Testis (tissue), 2 donors: ENCODE measurements at regions not wholly inside any gene's neighbourhood (a gene's known extent, or its start where the extent isn't known, plus 50 kb on each side); places are given as distances from the start of the nearest gene placed in this dataset.

ENCODE experiments used
- DNase-seq: peaks from one replicate; pipeline ENCODE4 v3.0.0-alpha.2; 2019
- H3K27ac ChIP-seq, 2 donors: fragments of 200-600 bp; sonication (generic); one replicate each; pipeline ENCODE4 v1.5.1; 2019
- H3K27me3 ChIP-seq: fragments of 200-600 bp; sonication (generic); one replicate; pipeline ENCODE4 v1.5.1; 2019
- H3K36me3 ChIP-seq: fragments of 200-600 bp; sonication (generic); one replicate; pipeline ENCODE4 v1.5.1; 2017; ENCODE audit warnings: low read depth; ENCODE audit errors: missing control alignments
- H3K4me1 ChIP-seq: fragments of 200-600 bp; sonication (generic); one replicate; pipeline ENCODE4 v1.5.1; 2019
- H3K4me3 ChIP-seq, 2 donors: fragments of 200-600 bp; sonication (generic); one replicate each; pipeline ENCODE4 v1.5.1; 2017 to 2019
- H3K9me3 ChIP-seq: fragments of 200-600 bp; sonication (generic); one replicate; pipeline ENCODE4 v1.5.1; 2017
- CTCF ChIP-seq, 3 experiments: fragments of 450-650 bp in 2 of 3; fragments of 200-600 bp in 1 of 3; sonication (generic) in 1 of 3; IDR thresholded peaks; one replicate each; pipeline ENCODE4 v1.5.1; 2016 to 2019; ENCODE audit warnings: antibody characterized with exemption in 3 of 3, mild to moderate bottlenecking in 2 of 3, moderate library complexity in 1 of 3
- POLR2A ChIP-seq: fragments of 450-650 bp; IDR thresholded peaks from one replicate; pipeline ENCODE4 v1.6.1; 2017; ENCODE audit warnings: antibody characterized with exemption, mild to moderate bottlenecking, moderate library complexity
- WGBS, 2 donors: methylation state at CpG; one replicate each; pipeline ENCODE4 v1.1.5; 2018; 5-methylcytosine and 5-hydroxymethylcytosine counted together
- intact Hi-C: fragments of 100-400 bp; cut with DNase I; formaldehyde crosslinking; loops from one replicate; pipeline ENCODE4 v1.15.1; 2023; ENCODE audit warnings: low total_unique reads

GRCh38 chrX:39152106-39152649 lies 350.9 kb downstream of the MID1IP1 start:
- Histone ChIP-seq H3K27ac (no peak overlapping the region), H3K4me1 (no peaks in the 10 kb centered on the region), H3K9me3 (no peaks in the 10 kb centered on the region), H3K36me3 (no peaks in the 10 kb centered on the region), H3K4me3 (no peak overlapping the region), H3K27me3 (no peaks in the 10 kb centered on the region)
- DNase-seq: peak; percentile 61
- TF ChIP-seq CTCF (IDR thresholded peaks at IDR 0.05): peak in 2 of 3 experiments; percentile 35 to 38
- no peak for TF ChIP-seq POLR2A
- WGBS, 2 donors: 49 to 70% methylated on average over 5 to 6 of the region's 7 CpGs
- intact Hi-C loops: no loop called here

DNA sequence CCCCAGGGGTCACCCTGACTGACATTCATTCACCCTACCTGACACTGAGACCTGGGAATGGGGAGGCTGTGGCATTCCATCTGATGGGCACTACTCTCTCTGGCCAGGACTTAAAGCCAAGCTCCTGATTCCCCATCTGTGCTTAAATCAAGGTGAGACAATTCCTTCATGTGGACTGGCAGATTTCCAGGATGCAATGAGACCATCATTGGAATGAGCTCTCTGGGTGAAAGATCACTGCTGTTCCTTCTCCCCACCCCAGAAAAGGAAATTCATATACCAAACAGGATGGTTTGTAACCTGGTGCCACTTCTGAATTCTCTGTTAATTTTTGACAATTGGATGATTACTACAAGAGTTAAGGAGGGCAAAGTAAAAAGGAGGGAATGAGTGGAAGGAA lies 354.8 kb downstream of the MID1IP1 start:
- no peak overlapping the region for H3K27ac ChIP-seq
- no peaks in the 10 kb centered on the region for H3K4me1 ChIP-seq
- no peaks in the 10 kb centered on the region for H3K36me3 ChIP-seq
- H3K27me3 ChIP-seq: no peaks in the 10 kb centered on the region
- no peak overlapping the region for H3K4me3 ChIP-seq
- intact Hi-C loops: no loop called here
- TF ChIP-seq POLR2A (no peak), CTCF (IDR thresholded peaks at IDR 0.05) (no peak)
- no peak for DNase-seq
- H3K9me3 ChIP-seq: no peaks in the 10 kb centered on the region

DNA sequence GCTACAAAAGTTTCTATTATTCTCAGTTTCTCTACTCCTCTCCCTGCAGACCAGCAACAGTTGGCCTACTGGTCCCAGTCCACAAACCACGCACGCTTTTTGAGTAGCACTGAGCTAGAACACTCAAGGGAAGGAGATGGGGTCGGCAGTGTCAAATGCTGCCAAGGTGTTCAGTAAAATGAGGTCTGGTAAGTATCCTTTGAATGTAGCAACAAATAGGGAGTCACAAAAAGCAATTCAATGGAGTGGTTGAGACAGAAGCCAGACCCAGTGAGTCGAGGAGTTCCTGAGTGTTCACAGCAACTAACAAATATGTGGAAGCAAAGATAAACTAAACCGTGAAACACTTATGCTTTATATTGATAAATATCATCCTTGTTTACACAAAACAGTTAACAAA lies 355.7 kb downstream of the MID1IP1 start:
- DNase-seq: no peak
- H3K27me3 ChIP-seq: no peaks in the 10 kb centered on the region
- H3K9me3 ChIP-seq: no peaks in the 10 kb centered on the region
- H3K4me3 ChIP-seq: no peak overlapping the region
- WGBS, 2 donors: 65 to 76% methylated on average over 5 of the region's 5 CpGs
- intact Hi-C loops: no loop called here
- H3K27ac ChIP-seq: no peak overlapping the region
- H3K4me1 ChIP-seq: no peaks in the 10 kb centered on the region
- H3K36me3 ChIP-seq: no peaks in the 10 kb centered on the region
- TF ChIP-seq POLR2A (no peak), CTCF (IDR thresholded peaks at IDR 0.05) (no peak)

- H3K9me3 ChIP-seq: no peaks in the 10 kb centered on the region
- H3K4me1 ChIP-seq: no peaks in the 10 kb centered on the region
- H3K36me3 ChIP-seq: no peaks in the 10 kb centered on the region
- no peak overlapping the region for H3K4me3 ChIP-seq
- no peak for DNase-seq
- intact Hi-C loops: no loop called here
- WGBS, 2 donors: 49 to 55% methylated on average over 5 to 6 of the region's 6 CpGs
- H3K27me3 ChIP-seq: no peaks in the 10 kb centered on the region
- no peak for TF ChIP-seq CTCF (IDR thresholded peaks at IDR 0.05)
- TF ChIP-seq POLR2A: no peak
- no peak overlapping the region for H3K27ac ChIP-seq
Observed at GRCh38 chrX:39157796-39158195, 356.5 kb downstream of the MID1IP1 start.
